Tibial artery (tissue), 4 donors: ENCODE measurements at regions not wholly inside any gene's neighbourhood (a gene's known extent, or its start where the extent isn't known, plus 50 kb on each side); places are given as distances from the start of the nearest gene placed in this dataset.
"Not testable (repeated sequence)": the region's sequence is repeated elsewhere in the genome, so short reads cannot be mapped to it uniquely, and the experiment has no call there.

Experiments used
- DNase-seq, 2 donors: peaks; one replicate each; pipeline ENCODE4 v3.0.0-alpha.2; 2019
- H3K27ac ChIP-seq, 2 donors: fragments of 200-600 bp; sonication (generic) in 1 of 2; 1 replicate in 1 of 2; 2 replicates in 1 of 2; pipeline ENCODE4 v1.5.1; 2018 to 2019; ENCODE audit warnings: mild to moderate bottlenecking in 1 of 2
- H3K27me3 ChIP-seq, 2 donors: fragments of 200-600 bp; sonication (generic) in 1 of 2; one replicate each; pipeline versions ENCODE4 v1.5.1 to v1.6.0; 2016 to 2019
- H3K36me3 ChIP-seq, 3 donors: fragments of 200-600 bp; sonication (generic) in 2 of 3; one replicate each; pipeline ENCODE4 v1.5.1; 2016 to 2019; ENCODE audit warnings: mild to moderate bottlenecking in 2 of 3
- H3K4me1 ChIP-seq, 4 donors: fragments of 200-600 bp; sonication (generic) in 2 of 4; 1 replicate in 3 of 4; 2 replicates in 1 of 4; pipeline ENCODE4 v1.5.1; 2016 to 2019
- H3K4me3 ChIP-seq, 2 donors: fragments of 200-600 bp; sonication (generic) in 1 of 2; 1 replicate in 1 of 2; 2 replicates in 1 of 2; pipeline ENCODE4 v1.5.1; 2018 to 2019; ENCODE audit warnings: mild to moderate bottlenecking in 2 of 2
- H3K9me3 ChIP-seq, 3 donors: fragments of 200-600 bp; sonication (generic) in 1 of 3; one replicate each; pipeline ENCODE4 v1.5.1; 2016 to 2019
- intact Hi-C: fragments of 100-400 bp; cut with DNase I; formaldehyde crosslinking; loops from one replicate; pipeline ENCODE4 v1.15.0; 2023; ENCODE audit warnings: low total_unique reads
- TF ChIP-seq, protein P1 (sequence below), 2 experiments: fragments of 200-600 bp in 1 of 2; fragments of 450-650 bp in 1 of 2; IDR thresholded peaks; one replicate each; pipeline ENCODE4 v1.5.1; 2017 to 2019; ENCODE audit warnings: antibody characterized with exemption in 2 of 2, mild to moderate bottlenecking in 1 of 2, moderate library complexity in 1 of 2

GRCh38 chr15:20643829-20644425 is 102.3 kb upstream of the GOLGA6L6 start:
- Histone ChIP-seq H3K36me3 (no peaks in the 10 kb centered on the region), H3K27me3 (peaks cover 0 to 9% of the 10 kb centered on the region in 2 donors), H3K4me3 (no peak overlapping the region), H3K9me3 (no peaks in the 10 kb centered on the region), H3K4me1 (no peaks in the 10 kb centered on the region), H3K27ac (no peak overlapping the region)
- intact Hi-C loops, result no loop called here
- TF ChIP-seq, protein P1, sequence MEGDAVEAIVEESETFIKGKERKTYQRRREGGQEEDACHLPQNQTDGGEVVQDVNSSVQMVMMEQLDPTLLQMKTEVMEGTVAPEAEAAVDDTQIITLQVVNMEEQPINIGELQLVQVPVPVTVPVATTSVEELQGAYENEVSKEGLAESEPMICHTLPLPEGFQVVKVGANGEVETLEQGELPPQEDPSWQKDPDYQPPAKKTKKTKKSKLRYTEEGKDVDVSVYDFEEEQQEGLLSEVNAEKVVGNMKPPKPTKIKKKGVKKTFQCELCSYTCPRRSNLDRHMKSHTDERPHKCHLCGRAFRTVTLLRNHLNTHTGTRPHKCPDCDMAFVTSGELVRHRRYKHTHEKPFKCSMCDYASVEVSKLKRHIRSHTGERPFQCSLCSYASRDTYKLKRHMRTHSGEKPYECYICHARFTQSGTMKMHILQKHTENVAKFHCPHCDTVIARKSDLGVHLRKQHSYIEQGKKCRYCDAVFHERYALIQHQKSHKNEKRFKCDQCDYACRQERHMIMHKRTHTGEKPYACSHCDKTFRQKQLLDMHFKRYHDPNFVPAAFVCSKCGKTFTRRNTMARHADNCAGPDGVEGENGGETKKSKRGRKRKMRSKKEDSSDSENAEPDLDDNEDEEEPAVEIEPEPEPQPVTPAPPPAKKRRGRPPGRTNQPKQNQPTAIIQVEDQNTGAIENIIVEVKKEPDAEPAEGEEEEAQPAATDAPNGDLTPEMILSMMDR (IDR thresholded peaks at IDR 0.05), result no peak
- DNase-seq, result no peak

DNA sequence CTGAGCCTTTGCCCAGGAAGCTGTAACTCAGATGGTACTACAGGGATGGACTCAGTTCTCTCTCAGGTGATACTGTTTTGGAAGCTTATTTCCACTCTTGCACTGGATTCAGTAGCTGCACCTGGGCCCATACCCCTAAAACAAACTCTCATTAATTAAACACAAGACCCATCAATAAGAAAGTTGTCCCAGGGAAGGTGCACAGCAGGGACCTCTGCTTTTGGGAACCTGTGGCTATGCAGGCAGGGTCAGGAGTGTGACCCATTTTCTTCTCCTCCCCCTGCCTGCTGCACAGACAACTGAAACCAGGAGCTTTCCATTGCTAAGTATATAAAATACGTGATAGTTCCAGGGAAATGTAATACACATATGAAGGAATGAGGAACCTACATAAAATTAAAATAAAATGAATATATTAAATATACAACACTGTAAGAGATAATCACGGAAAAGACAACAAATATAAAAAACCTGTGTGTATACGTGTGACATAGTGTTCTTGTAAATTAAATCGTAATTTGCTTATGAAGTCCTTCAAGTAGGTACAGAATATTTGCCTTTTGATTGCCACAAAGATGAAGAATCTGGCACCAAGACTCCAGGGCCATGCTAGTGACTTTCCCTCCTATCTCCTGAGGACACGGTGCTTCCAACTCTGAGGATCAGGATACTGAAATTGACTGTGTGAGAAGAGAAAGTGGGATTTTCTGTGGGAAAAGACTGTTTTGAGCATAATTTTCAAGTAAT is 101.6 kb upstream of the GOLGA6L6 start:
- no peaks in the 10 kb centered on the region for H3K9me3 ChIP-seq
- no peak overlapping the region for H3K4me3 ChIP-seq
- H3K36me3 ChIP-seq, result no peaks in the 10 kb centered on the region
- intact Hi-C loops, result no loop called here
- H3K27me3 ChIP-seq, result peaks cover 0 to 9% of the 10 kb centered on the region in 2 donors
- H3K27ac ChIP-seq, result no peak overlapping the region
- TF ChIP-seq, protein P1 (IDR thresholded peaks at IDR 0.05), result no peak
- H3K4me1 ChIP-seq, result no peaks in the 10 kb centered on the region
- no peak for DNase-seq

GRCh38 chr15:20642054-20642767 is 100.6 kb upstream of the GOLGA6L6 start:
- Histone ChIP-seq H3K36me3 (no peaks in the 10 kb centered on the region), H3K4me3 (no peak overlapping the region), H3K9me3 (no peaks in the 10 kb centered on the region), H3K27me3 (peaks cover 0 to 9% of the 10 kb centered on the region in 2 donors), H3K27ac (no peak overlapping the region), H3K4me1 (no peaks in the 10 kb centered on the region)
- intact Hi-C loops, result no loop called here
- TF ChIP-seq, protein P1 (IDR thresholded peaks at IDR 0.05), result no peak
- DNase-seq, result no peak

DNA sequence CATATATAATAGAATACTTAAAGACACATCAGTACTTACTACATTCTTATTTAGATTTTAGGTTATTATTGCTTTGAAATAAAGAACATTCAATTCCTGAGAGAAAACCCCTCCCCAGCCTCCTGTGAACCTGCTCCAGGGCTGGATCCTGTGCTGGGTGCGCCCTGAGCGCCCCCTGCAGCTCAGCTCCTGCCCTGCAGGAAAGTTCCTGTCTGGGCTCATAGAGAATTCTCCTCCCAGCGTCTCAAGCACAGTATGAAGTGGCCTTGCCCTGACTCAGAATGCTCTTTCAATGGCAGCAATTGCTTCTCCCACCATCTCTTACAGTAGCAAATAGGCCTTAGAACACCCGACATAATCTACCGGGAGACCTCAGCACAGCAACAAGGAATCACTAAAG is 98.8 kb upstream of the GOLGA6L6 start:
- H3K4me3 ChIP-seq, H3K27me3 ChIP-seq, intact Hi-C loops, H3K9me3 ChIP-seq, H3K4me1 ChIP-seq, H3K27ac ChIP-seq, H3K36me3 ChIP-seq, DNase-seq: not testable (repeated sequence)

DNA sequence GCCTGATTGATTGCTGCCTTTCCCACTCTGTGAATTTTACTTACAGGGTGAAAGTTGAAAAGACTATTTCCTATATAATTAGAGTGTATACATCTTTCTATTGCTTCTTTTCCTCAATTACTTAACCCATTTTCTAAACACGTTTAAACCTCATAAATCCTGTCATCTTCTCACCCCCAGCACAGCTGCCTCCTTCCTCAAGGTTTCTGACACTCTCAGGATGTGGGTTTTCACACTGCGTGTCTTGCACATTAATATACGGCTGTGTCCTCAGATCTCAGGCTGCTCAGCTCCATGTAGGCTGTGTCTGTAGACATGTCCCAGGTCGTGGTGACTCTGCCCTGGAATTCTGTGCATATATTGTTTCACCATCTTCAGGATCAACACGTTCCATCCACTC is 97.6 kb upstream of the GOLGA6L6 start:
- H3K9me3 ChIP-seq, H3K4me1 ChIP-seq, intact Hi-C loops, H3K36me3 ChIP-seq, H3K27me3 ChIP-seq, H3K27ac ChIP-seq, DNase-seq, H3K4me3 ChIP-seq: not testable (repeated sequence)

DNA sequence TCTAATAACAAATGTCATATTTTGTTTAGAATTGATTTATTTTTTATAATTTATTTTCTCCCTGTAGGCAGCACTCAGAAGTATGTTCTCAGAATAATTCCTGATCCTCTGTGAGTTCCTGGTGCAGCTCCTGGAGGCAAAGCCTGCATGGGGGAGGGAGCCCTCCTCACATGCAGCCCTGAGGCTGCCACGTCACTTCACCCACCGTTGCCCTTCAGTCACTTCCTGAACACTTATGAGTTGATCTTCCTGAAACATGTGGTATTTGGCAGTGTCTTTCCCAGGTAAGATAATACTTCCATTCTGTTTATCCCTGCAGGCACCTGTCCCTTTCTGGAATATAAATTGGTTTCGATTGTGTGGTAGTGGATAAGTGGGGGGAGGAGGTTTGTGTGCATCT is 95.9 kb upstream of the GOLGA6L6 start:
- H3K27me3 ChIP-seq, intact Hi-C loops, H3K9me3 ChIP-seq, H3K4me3 ChIP-seq, DNase-seq, H3K36me3 ChIP-seq, H3K4me1 ChIP-seq, H3K27ac ChIP-seq: not testable (repeated sequence)

- H3K9me3 ChIP-seq, H3K27ac ChIP-seq, intact Hi-C loops, H3K4me1 ChIP-seq, H3K4me3 ChIP-seq, DNase-seq, H3K36me3 ChIP-seq, H3K27me3 ChIP-seq: not testable (repeated sequence)
These were observed 87.9 kb upstream of the GOLGA6L6 start for GRCh38 chr15:20629526-20629925.

GRCh38 chr15:20628538-20628937 is 86.9 kb upstream of the GOLGA6L6 start:
- H3K27me3 ChIP-seq, H3K9me3 ChIP-seq, H3K4me1 ChIP-seq, H3K4me3 ChIP-seq, H3K27ac ChIP-seq, intact Hi-C loops, H3K36me3 ChIP-seq, DNase-seq: not testable (repeated sequence)

GRCh38 chr15:20625469-20625868 is 83.9 kb upstream of the GOLGA6L6 start:
- H3K36me3 ChIP-seq, H3K4me1 ChIP-seq, DNase-seq, H3K27ac ChIP-seq, H3K4me3 ChIP-seq, H3K9me3 ChIP-seq, H3K27me3 ChIP-seq, intact Hi-C loops: not testable (repeated sequence)

GRCh38 chr15:20624085-20624484 is 82.5 kb upstream of the GOLGA6L6 start:
- H3K27me3 ChIP-seq, H3K4me1 ChIP-seq, DNase-seq, H3K36me3 ChIP-seq, H3K9me3 ChIP-seq, H3K27ac ChIP-seq, intact Hi-C loops, H3K4me3 ChIP-seq: not testable (repeated sequence)

DNA sequence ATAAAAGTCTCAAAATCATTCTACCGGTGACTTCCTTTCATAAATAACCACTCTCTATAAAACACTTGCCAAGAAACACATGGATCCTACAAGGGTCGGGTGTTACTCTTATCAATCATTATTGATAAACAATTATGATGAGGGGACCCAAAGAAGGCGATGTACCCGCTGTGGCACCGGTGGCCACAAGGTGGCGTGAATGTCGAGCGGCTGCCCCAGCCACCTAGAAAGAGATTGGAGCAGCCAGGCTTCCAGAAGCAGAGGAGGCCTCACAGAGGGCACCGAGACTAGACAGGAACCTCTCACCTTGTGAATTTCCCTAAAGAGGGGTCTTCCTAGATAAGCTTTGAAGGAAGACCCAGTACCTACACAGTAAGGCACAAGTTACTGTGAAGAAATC is 80.5 kb upstream of the GOLGA6L6 start:
- intact Hi-C loops, H3K36me3 ChIP-seq: not testable (repeated sequence)

More for the DNA sequence above, 80.5 kb upstream of the GOLGA6L6 start:
- not testable (repeated sequence) for H3K4me3 ChIP-seq, H3K9me3 ChIP-seq, H3K4me1 ChIP-seq, DNase-seq, H3K27ac ChIP-seq, H3K27me3 ChIP-seq
